HCT116 (cell line): ENCODE measurements at regions not wholly inside any gene's neighbourhood (a gene's known extent, or its start where the extent isn't known, plus 50 kb on each side); places are given as distances from the start of the nearest gene placed in this dataset.

ENCODE experiments used
- ATAC-seq: fragments of 200-7000 bp; cut with Tn5 transposase; 2 replicates; pipeline ENCODE4 v1.9.1; 2020; ENCODE audit warnings: mild to moderate bottlenecking, moderate library complexity
- BruUV-seq: library from RNA; stranded (reverse); fragments of 400-500 nt; replicated peaks from 2 replicates; lab custom pipeline; 2021; lab: Mats Ljungman, UMichigan
- CTCF ChIA-PET: fragments of 300-600 bp; sonication (Branson Sonifier 250); formaldehyde crosslinking; loops from one replicate; lab custom pipeline; 2021; ENCODE audit warnings: antibody characterized with exemption; lab: Charles Lee
- POLR2A ChIA-PET: fragments of 300-600, 350-600 bp; sonication (Branson Sonifier 250); formaldehyde crosslinking; loops from one replicate; lab custom pipeline; 2021; ENCODE audit warnings: antibody characterized with exemption; lab: Charles Lee
- RAD21 ChIA-PET, 2 experiments: fragments of 300-600 bp; sonication (Branson Sonifier 250); formaldehyde crosslinking; loops; one replicate each; lab custom pipeline; 2023; ENCODE audit warnings: low total read pairs in 2 of 2; ENCODE audit not compliant: uncharacterized antibody in 2 of 2, unreplicated experiment in 2 of 2, low non-redundant PET in 1 of 2; lab: Charles Lee
- DNase-seq: peaks from one replicate; pipeline ENCODE4 v3.0.0-alpha.2; 2010; ENCODE audit warnings: low read depth, low spot score
- H2AFZ ChIP-seq: fragments of 200-600 bp; shearing (Covaris generic), sonication (generic); 2 replicates; pipeline ENCODE4 v1.6.1; 2017; ENCODE audit warnings: low read depth, mixed run types, mixed read lengths, antibody characterized with exemption, low read length; ENCODE audit not compliant: poor library complexity, severe bottlenecking
- H3K27ac ChIP-seq: 2 replicates; pipeline ENCODE4 v1.5.1; 2012; ENCODE audit warnings: low read depth, low read length
- H3K27me3 ChIP-seq: fragments of 200-600 bp; sonication (generic); 2 replicates; pipeline ENCODE4 v1.6.1; 2016; ENCODE audit warnings: mixed run types, low read length, mixed read lengths; ENCODE audit not compliant: insufficient read depth
- H3K36me3 ChIP-seq, 2 experiments: fragments of 200-500 bp in 1 of 2; fragments of 200-600 bp in 1 of 2; sonication (Bioruptor generic) in 1 of 2; sonication (generic) in 1 of 2; 2 replicates each; pipeline versions ENCODE4 v1.5.1 to v1.6.1; 2014 to 2016; ENCODE audit warnings: low read length in 2 of 2, inconsistent platforms in 1 of 2, mixed read lengths in 1 of 2, mixed run types in 1 of 2; ENCODE audit not compliant: insufficient read depth in 2 of 2, control insufficient read depth in 1 of 2
- H3K4me1 ChIP-seq, 2 experiments: fragments of 200-600 bp in 1 of 2; sonication (generic) in 1 of 2; 2 replicates each; pipeline versions ENCODE4 v1.5.1 to v1.6.1; 2012 to 2017; ENCODE audit warnings: low read length in 2 of 2, inconsistent platforms in 1 of 2, mild to moderate bottlenecking in 1 of 2, mixed read lengths in 1 of 2, mixed run types in 1 of 2, moderate library complexity in 1 of 2; ENCODE audit not compliant: insufficient read depth in 2 of 2, control insufficient read depth in 1 of 2
- H3K4me2 ChIP-seq: fragments of 200-600 bp; sonication (generic); 2 replicates; pipeline ENCODE4 v1.6.1; 2017; ENCODE audit warnings: mixed run types, low read length, mixed read lengths
- H3K4me3 ChIP-seq, 2 experiments: fragments of 200-600 bp in 1 of 2; sonication (generic) in 1 of 2; replicated peaks in 1 of 2; 2 replicates each; pipeline ENCODE4 v1.5.1; 2011 to 2016; ENCODE audit warnings: low read length in 2 of 2, control low read depth in 1 of 2, low read depth in 1 of 2, mild to moderate bottlenecking in 1 of 2, mixed read lengths in 1 of 2, mixed run types in 1 of 2
- H3K79me2 ChIP-seq: fragments of 200-600 bp; sonication (generic); 2 replicates; pipeline ENCODE4 v1.6.1; 2017; ENCODE audit warnings: mild to moderate bottlenecking, mixed run types, low read length, moderate library complexity, mixed read lengths; ENCODE audit not compliant: insufficient read depth
- H3K9ac ChIP-seq: fragments of 200-600 bp; sonication (generic); 2 replicates; pipeline ENCODE4 v1.6.1; 2016; ENCODE audit warnings: low read length, mixed read lengths
- H3K9me2 ChIP-seq: fragments of 200-600 bp; sonication (generic), shearing (Covaris generic); 2 replicates; pipeline ENCODE4 v1.6.1; 2017; ENCODE audit warnings: mixed run types, mild to moderate bottlenecking, moderate library complexity; ENCODE audit not compliant: insufficient read depth
- H3K9me3 ChIP-seq, 2 experiments: fragments of 200-500 bp in 1 of 2; fragments of 200-600 bp in 1 of 2; sonication (Bioruptor generic) in 1 of 2; sonication (generic) in 1 of 2; 2 replicates each; pipeline ENCODE4 v1.6.1; 2014 to 2017; ENCODE audit warnings: low read length in 2 of 2, mixed read lengths in 2 of 2, inconsistent platforms in 1 of 2, low read depth in 1 of 2, mild to moderate bottlenecking in 1 of 2, mixed run types in 1 of 2, moderate library complexity in 1 of 2; ENCODE audit not compliant: control insufficient read depth in 1 of 2, insufficient read depth in 1 of 2
- H4K20me1 ChIP-seq: fragments of 200-600 bp; sonication (generic), shearing (Covaris generic); 2 replicates; pipeline ENCODE4 v1.6.1; 2017; ENCODE audit warnings: mixed run types, mild to moderate bottlenecking, moderate library complexity; ENCODE audit not compliant: insufficient read depth
- CBX3 ChIP-seq: IDR thresholded peaks from 2 replicates; pipeline ENCODE4 v1.6.1; 2012; ENCODE audit warnings: low read depth
- EGR1 ChIP-seq: IDR thresholded peaks from 2 replicates; pipeline ENCODE4 v1.6.1; 2012; ENCODE audit warnings: low read depth
- ELF1 ChIP-seq: IDR thresholded peaks from 2 replicates; pipeline ENCODE4 v1.6.1; 2012; ENCODE audit warnings: low read depth, borderline replicate concordance
- EZH2 ChIP-seq: fragments of 200-600 bp; sonication (generic); IDR thresholded peaks from 2 replicates; pipeline ENCODE4 v1.6.1; 2017; ENCODE audit warnings: antibody characterized with exemption, mixed run types
- EZH2phosphoT487 ChIP-seq: fragments of 200-600 bp; IDR thresholded peaks from 2 replicates; pipeline ENCODE4 v1.6.1; 2018; ENCODE audit warnings: antibody characterized with exemption, borderline replicate concordance
- JUND ChIP-seq: IDR thresholded peaks from 2 replicates; pipeline ENCODE4 v1.6.1; 2012
- POLR2A ChIP-seq: IDR thresholded peaks from 2 replicates; pipeline ENCODE4 v1.7.0; 2011; ENCODE audit warnings: borderline replicate concordance; ENCODE audit not compliant: insufficient read depth, insufficient read length; ENCODE audit errors: extremely low read depth
- POLR2AphosphoS5 ChIP-seq: IDR thresholded peaks from 2 replicates; pipeline ENCODE4 v1.6.1; 2011; ENCODE audit warnings: mild to moderate bottlenecking, low read depth, low read length, moderate library complexity
- SIN3A ChIP-seq: IDR thresholded peaks from 2 replicates; pipeline ENCODE4 v1.6.1; 2012; ENCODE audit warnings: low read depth
- SP1 ChIP-seq: IDR thresholded peaks from 2 replicates; pipeline ENCODE4 v1.6.1; 2012; ENCODE audit warnings: low read depth
- SRF ChIP-seq: IDR thresholded peaks from 2 replicates; pipeline ENCODE4 v1.6.1; 2012; ENCODE audit warnings: low read depth
- TCF7L2 ChIP-seq: IDR thresholded peaks from 2 replicates; pipeline ENCODE4 v1.7.0; 2011; ENCODE audit warnings: borderline replicate concordance, inconsistent platforms; ENCODE audit not compliant: insufficient read depth, insufficient read length; ENCODE audit errors: extremely low read depth
- ZBTB33 ChIP-seq: IDR thresholded peaks from 2 replicates; pipeline ENCODE4 v1.6.1; 2011; ENCODE audit warnings: mild to moderate bottlenecking, low read length, moderate library complexity; ENCODE audit not compliant: insufficient replicate concordance; ENCODE audit errors: extremely low read depth
- ZNF274 ChIP-seq: fragments of 200-500 bp; sonication (Bioruptor generic); IDR thresholded peaks from 2 replicates; pipeline ENCODE4 v1.6.1; 2014; ENCODE audit warnings: mild to moderate bottlenecking, low read depth, low read length, inconsistent platforms
- intact Hi-C: fragments of 100-400 bp; cut with micrococcal nuclease; formaldehyde crosslinking; loops from 2 replicates; pipeline ENCODE4 v1.10.0; 2022

- Histone ChIP-seq H3K4me1 (no peaks in the 10 kb centered on the region), H3K9ac (no peak overlapping the region), H3K9me2 (no peaks in the 10 kb centered on the region), H3K27ac (no peak overlapping the region), H3K4me2 (no peak overlapping the region), H2AFZ (no peak overlapping the region), H3K79me2 (no peaks in the 10 kb centered on the region), H3K27me3 (peaks cover 62% of the 10 kb centered on the region), H3K4me3 (no peak overlapping the region), H4K20me1 (no peaks in the 10 kb centered on the region), H3K9me3 (no peaks in the 10 kb centered on the region), H3K36me3 (no peaks in the 10 kb centered on the region)
- no peak for DNase-seq
- POLR2A ChIA-PET, result no interaction called here
- CTCF ChIA-PET, result no interaction called here
- TF ChIP-seq ZNF274, result no peak
- TF ChIP-seq EGR1, result no peak
- no peak for TF ChIP-seq JUND
- TF ChIP-seq SIN3A, result no peak
- TF ChIP-seq ZBTB33, result no peak
- TF ChIP-seq POLR2A, result no peak
- TF ChIP-seq EZH2phosphoT487, result no peak
- no peak for TF ChIP-seq CBX3
- no peak for TF ChIP-seq SP1
- no peak for TF ChIP-seq SRF
- no peak for TF ChIP-seq EZH2
- TF ChIP-seq POLR2AphosphoS5, result no peak
- TF ChIP-seq ELF1, result no peak
- no peak for TF ChIP-seq TCF7L2
- no peak for ATAC-seq
- BruUV-seq, result no TSS peak
- RAD21 ChIA-PET, result no interaction called here
- intact Hi-C loops, result no loop called here
These were observed 290.4 kb upstream of the TNP1 start for GRCh38 chr2:217150236-217150635.
